ENCODE measurements at regions not wholly inside any gene's neighbourhood (a gene's known extent, or its start where the extent isn't known, plus 50 kb on each side); places are given as distances from the start of the nearest gene placed in this dataset.
A peak's percentile ranks its signal among the peaks of the same experiment; 100 is the strongest.
"Not testable (repeated sequence)": the region's sequence is repeated elsewhere in the genome, so short reads cannot be mapped to it uniquely, and the experiment has no call there.

DNA sequence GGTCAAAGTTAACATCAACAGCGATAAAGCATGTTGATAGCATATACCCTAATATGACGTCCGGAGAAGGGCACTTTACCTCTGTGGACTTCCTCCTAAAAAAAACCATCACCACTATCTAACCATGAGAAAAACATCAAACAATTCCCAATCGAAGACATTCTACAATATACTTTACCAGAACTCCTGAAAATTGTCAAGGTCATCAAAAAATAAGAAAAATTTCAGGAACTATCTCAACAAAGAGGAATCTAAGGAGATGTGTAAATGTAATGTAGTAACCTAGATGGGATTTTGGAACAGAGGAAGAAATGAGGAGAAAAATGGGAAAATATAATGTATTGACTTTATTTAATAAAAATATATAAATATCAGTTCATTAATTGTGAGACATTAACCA lies 1026.8 kb upstream of the MIR17HG start:
- 33 to 59% (median 53%) methylated on average over 4 of the region's 4 CpGs for WGBS, 3 donors
- no peak for FAIRE-seq

DNA sequence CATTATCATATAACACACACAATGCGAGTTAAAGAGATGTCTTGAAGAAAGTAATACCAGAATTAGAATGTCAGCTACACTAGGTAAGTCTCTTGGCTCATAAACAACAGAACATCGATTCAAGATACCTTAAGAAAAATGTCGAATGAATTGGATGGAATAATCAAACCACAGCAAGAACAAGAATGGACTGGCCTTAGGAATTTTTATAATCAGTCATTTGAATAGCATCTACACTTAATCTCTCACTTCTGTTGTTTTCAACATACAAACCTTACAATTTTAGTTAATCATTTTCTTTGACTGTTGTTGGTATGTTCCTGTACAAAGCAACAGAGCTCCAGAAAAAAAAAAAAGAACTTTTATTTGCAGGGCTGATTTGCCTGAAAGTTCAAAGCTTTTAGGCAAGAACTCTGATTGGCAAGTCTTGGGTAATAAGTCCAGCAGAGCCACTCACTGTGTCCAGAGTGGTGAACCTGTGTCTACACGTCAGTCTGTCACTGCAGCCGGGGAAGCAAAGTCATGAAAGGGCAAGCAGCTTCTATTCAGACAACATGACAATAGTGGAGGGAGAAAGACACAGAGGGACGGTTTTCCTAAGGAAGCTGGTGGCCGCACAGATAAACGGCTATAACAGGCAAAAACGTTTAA lies 1026.1 kb upstream of the MIR17HG start:
- Histone ChIP-seq H3K4me3 (ENCODE audit: low read depth in 1 of 3, low read length in 3 of 3) (no peak overlapping the region), H3K27me3 (ENCODE audit: control insufficient read depth in 3 of 3, insufficient read depth in 3 of 3, low read length in 3 of 3) (no peaks in the 10 kb centered on the region), H3K27ac (ENCODE audit: low read depth in 1 of 3, low read length in 2 of 3) (no peak overlapping the region), H3K4me1 (ENCODE audit: control insufficient read depth in 3 of 3, insufficient read depth in 2 of 3, low read depth in 1 of 3, low read length in 2 of 3) (no peaks in the 10 kb centered on the region), H3K36me3 (ENCODE audit: control insufficient read depth in 3 of 3, insufficient read depth in 2 of 3, low read depth in 1 of 3, low read length in 3 of 3) (no peaks in the 10 kb centered on the region), H3K9me3 (ENCODE audit: control insufficient read depth in 2 of 2, insufficient read depth in 1 of 2, low read depth in 1 of 2, low read length in 1 of 2) (no peaks in the 10 kb centered on the region)
- no peak for FAIRE-seq
- 75 to 78% (median 78%) methylated on average over 9 of the region's 9 CpGs for WGBS, 3 donors
- no peak for DNase-seq

More for the DNA sequence above, 1026.8 kb upstream of the MIR17HG start:
- no peaks in the 10 kb centered on the region for H3K27me3 ChIP-seq (ENCODE audit: control insufficient read depth in 3 of 3, insufficient read depth in 3 of 3, low read length in 3 of 3)
- H3K27ac ChIP-seq (ENCODE audit: low read depth in 1 of 3, low read length in 2 of 3) = no peak overlapping the region
- no peaks in the 10 kb centered on the region for H3K9me3 ChIP-seq (ENCODE audit: control insufficient read depth in 2 of 2, insufficient read depth in 1 of 2, low read depth in 1 of 2, low read length in 1 of 2)
- H3K36me3 ChIP-seq (ENCODE audit: control insufficient read depth in 3 of 3, insufficient read depth in 2 of 3, low read depth in 1 of 3, low read length in 3 of 3) = no peaks in the 10 kb centered on the region
- H3K4me3 ChIP-seq (ENCODE audit: low read depth in 1 of 3, low read length in 3 of 3) = no peak overlapping the region
- no peaks in the 10 kb centered on the region for H3K4me1 ChIP-seq (ENCODE audit: control insufficient read depth in 3 of 3, insufficient read depth in 2 of 3, low read depth in 1 of 3, low read length in 2 of 3)
- DNase-seq = no peak

DNA sequence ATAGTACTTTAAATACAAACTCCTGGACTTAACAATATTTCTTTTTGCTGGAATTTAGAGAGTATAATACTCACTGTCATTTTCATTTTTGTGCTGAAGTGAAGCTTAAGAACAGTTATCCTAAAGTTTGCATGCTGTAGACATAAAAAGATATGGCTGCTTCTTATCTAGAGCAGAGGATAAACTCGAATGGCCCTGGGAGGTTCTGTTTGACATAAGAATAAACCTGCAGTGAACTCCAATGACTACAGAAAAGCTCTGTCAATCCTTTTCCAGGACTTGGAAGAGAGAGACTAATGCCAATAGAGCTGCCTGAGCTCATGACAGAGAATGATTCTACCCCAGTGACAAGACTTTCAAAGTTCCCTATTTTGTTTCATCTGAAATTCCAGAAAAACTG lies 1017.8 kb upstream of the MIR17HG start:
- Histone ChIP-seq H3K9me3 (ENCODE audit: control insufficient read depth in 2 of 2, insufficient read depth in 1 of 2, low read depth in 1 of 2, low read length in 1 of 2) (no peaks in the 10 kb centered on the region), H3K27me3 (ENCODE audit: control insufficient read depth in 3 of 3, insufficient read depth in 3 of 3, low read length in 3 of 3) (no peaks in the 10 kb centered on the region), H3K4me3 (ENCODE audit: low read depth in 1 of 3, low read length in 3 of 3) (no peak overlapping the region), H3K4me1 (ENCODE audit: control insufficient read depth in 3 of 3, insufficient read depth in 2 of 3, low read depth in 1 of 3, low read length in 2 of 3) (no peaks in the 10 kb centered on the region), H3K36me3 (ENCODE audit: control insufficient read depth in 3 of 3, insufficient read depth in 2 of 3, low read depth in 1 of 3, low read length in 3 of 3) (no peaks in the 10 kb centered on the region), H3K27ac (ENCODE audit: low read depth in 1 of 3, low read length in 2 of 3) (no peak overlapping the region)
- FAIRE-seq = no peak
- DNase-seq = no peak
- 2 to 15% (median 7%) methylated on average over 1 of the region's 1 CpG for WGBS, 3 donors

DNA sequence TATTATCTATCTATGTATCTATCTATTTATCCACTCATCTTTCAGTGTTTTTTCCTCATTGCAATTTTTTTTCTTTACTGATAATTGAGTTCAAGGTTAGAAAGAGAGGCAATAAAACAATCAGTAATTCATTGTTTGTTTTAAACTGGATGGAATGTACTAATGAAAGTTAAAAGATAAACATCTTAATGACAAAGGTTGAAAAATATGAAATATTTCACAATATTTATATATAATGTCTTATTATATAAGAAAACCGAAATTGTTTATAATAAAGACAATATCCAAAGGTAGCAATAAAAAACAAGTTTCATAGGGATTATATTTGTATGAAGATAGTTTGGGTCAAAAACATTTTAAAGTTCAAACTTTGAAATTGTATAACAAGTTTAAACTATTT lies 1015.5 kb upstream of the MIR17HG start:
- H3K4me1 ChIP-seq (ENCODE audit: control insufficient read depth in 3 of 3, insufficient read depth in 2 of 3, low read depth in 1 of 3, low read length in 2 of 3) = no peaks in the 10 kb centered on the region
- H3K4me3 ChIP-seq (ENCODE audit: low read depth in 1 of 3, low read length in 3 of 3) = no peak overlapping the region
- FAIRE-seq = peak; percentile 68

DNA sequence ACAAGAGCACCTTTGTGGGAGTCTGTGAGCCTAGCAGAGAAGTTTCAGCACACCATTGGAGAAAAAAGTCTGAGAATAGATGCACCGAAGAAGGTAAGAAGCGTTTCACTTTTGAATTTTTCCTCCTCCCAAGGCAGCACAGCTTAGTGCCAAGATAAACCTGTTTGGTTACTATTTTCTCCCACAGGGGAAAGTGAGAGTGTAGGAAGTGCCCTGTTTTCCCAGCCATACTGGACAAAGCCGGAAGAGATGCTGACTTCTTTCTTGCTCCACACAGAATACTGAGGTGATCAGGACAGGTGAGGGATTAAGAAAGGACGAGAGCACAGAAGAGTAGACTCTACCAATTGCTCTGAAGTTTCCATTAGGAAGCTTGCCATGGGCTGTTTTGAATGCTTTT lies 1011.0 kb upstream of the MIR17HG start:
- 39 to 66% (median 47%) methylated on average over 4 of the region's 4 CpGs for WGBS, 3 donors
- FAIRE-seq (no peak), DNase-seq (no peak)
- Histone ChIP-seq H3K27ac (ENCODE audit: low read depth in 1 of 3, low read length in 2 of 3) (no peak overlapping the region), H3K9me3 (ENCODE audit: control insufficient read depth in 2 of 2, insufficient read depth in 1 of 2, low read depth in 1 of 2, low read length in 1 of 2) (no peaks in the 10 kb centered on the region), H3K4me1 (ENCODE audit: control insufficient read depth in 3 of 3, insufficient read depth in 2 of 3, low read depth in 1 of 3, low read length in 2 of 3) (no peaks in the 10 kb centered on the region), H3K36me3 (ENCODE audit: control insufficient read depth in 3 of 3, insufficient read depth in 2 of 3, low read depth in 1 of 3, low read length in 3 of 3) (no peaks in the 10 kb centered on the region), H3K4me3 (ENCODE audit: low read depth in 1 of 3, low read length in 3 of 3) (no peak overlapping the region), H3K27me3 (ENCODE audit: control insufficient read depth in 3 of 3, insufficient read depth in 3 of 3, low read length in 3 of 3) (no peaks in the 10 kb centered on the region)

More for the DNA sequence above, 1015.5 kb upstream of the MIR17HG start:
- H3K9me3 ChIP-seq (ENCODE audit: control insufficient read depth in 2 of 2, insufficient read depth in 1 of 2, low read depth in 1 of 2, low read length in 1 of 2) = no peaks in the 10 kb centered on the region
- DNase-seq = no peak
- H3K27me3 ChIP-seq (ENCODE audit: control insufficient read depth in 3 of 3, insufficient read depth in 3 of 3, low read length in 3 of 3) = no peaks in the 10 kb centered on the region
- WGBS, 3 donors = 33 to 65% (median 37%) methylated on average over 1 of the region's 1 CpG
- no peak overlapping the region for H3K27ac ChIP-seq (ENCODE audit: low read depth in 1 of 3, low read length in 2 of 3)
- no peaks in the 10 kb centered on the region for H3K36me3 ChIP-seq (ENCODE audit: control insufficient read depth in 3 of 3, insufficient read depth in 2 of 3, low read depth in 1 of 3, low read length in 3 of 3)

DNA sequence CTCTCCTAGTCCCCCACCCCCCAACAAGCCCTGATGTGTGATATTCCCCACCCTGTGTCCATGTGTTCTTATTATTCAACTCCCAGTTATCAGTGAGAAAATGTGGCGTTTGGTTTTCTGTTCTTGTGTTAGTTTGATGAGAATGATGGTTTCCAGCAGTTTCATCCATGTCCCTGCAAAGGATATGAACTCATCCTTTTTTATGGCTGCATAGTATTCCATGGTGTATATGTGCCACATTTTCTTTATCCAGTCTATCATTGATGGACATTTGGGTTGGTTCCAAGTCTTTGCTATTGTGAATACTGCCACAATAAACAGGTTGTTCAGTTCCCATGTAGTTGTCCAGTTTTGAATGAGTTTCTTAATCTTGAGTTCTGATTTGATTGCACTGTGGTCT lies 1006.1 kb upstream of the MIR17HG start:
- H3K4me1 ChIP-seq (ENCODE audit: control insufficient read depth in 3 of 3, insufficient read depth in 2 of 3, low read depth in 1 of 3, low read length in 2 of 3); DNase-seq; H3K9me3 ChIP-seq (ENCODE audit: control insufficient read depth in 2 of 2, insufficient read depth in 1 of 2, low read depth in 1 of 2, low read length in 1 of 2); H3K27me3 ChIP-seq (ENCODE audit: control insufficient read depth in 3 of 3, insufficient read depth in 3 of 3, low read length in 3 of 3); H3K27ac ChIP-seq (ENCODE audit: low read depth in 1 of 3, low read length in 2 of 3); H3K4me3 ChIP-seq (ENCODE audit: low read depth in 1 of 3, low read length in 3 of 3); H3K36me3 ChIP-seq (ENCODE audit: control insufficient read depth in 3 of 3, insufficient read depth in 2 of 3, low read depth in 1 of 3, low read length in 3 of 3); FAIRE-seq: not testable (repeated sequence)
- WGBS, 3 donors = 50 to 91% (median 77%) methylated on average over 1 of the region's 1 CpG

DNA sequence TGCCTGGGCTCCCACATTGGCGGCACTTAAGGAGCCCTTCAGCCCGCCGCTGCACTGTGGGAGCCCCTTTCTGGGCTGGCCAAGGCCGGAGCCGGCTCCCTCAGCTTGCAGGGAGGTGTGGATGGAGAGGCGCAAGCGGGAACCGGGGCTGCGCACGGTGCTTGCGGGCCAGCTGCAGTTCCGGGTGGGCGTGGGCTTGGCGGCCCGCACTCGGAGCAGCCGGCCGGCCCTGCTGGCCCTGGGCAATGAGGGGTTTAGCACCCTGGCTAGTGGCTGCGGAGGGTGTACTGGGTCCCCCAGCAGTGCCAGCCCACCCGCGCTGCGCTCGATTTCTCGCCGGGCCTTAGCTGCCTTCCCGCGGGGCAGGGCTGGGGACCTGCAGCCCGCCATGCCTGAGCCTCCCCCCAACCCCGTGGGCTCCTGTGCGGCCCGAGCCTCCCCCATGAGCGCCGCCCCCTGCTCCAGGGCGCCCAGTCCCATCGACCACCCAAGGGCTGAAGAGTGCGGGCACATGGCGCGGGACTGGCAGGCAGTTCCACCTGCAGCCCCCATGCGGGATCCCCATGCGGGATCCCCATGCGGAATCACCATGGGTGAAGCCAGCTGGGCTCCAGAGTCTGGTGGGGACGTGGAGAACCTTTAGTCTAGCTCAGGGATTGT lies 998.9 kb upstream of the MIR17HG start:
- not testable (repeated sequence) for FAIRE-seq; H3K27ac ChIP-seq (ENCODE audit: low read depth in 1 of 3, low read length in 2 of 3); H3K4me1 ChIP-seq (ENCODE audit: control insufficient read depth in 3 of 3, insufficient read depth in 2 of 3, low read depth in 1 of 3, low read length in 2 of 3); H3K4me3 ChIP-seq (ENCODE audit: low read depth in 1 of 3, low read length in 3 of 3); DNase-seq; H3K36me3 ChIP-seq (ENCODE audit: control insufficient read depth in 3 of 3, insufficient read depth in 2 of 3, low read depth in 1 of 3, low read length in 3 of 3); H3K9me3 ChIP-seq (ENCODE audit: control insufficient read depth in 2 of 2, insufficient read depth in 1 of 2, low read depth in 1 of 2, low read length in 1 of 2); H3K27me3 ChIP-seq (ENCODE audit: control insufficient read depth in 3 of 3, insufficient read depth in 3 of 3, low read length in 3 of 3)
- 92 to 96% (median 92%) methylated on average over 27 to 42 of the region's 42 CpGs for WGBS, 3 donors

DNA sequence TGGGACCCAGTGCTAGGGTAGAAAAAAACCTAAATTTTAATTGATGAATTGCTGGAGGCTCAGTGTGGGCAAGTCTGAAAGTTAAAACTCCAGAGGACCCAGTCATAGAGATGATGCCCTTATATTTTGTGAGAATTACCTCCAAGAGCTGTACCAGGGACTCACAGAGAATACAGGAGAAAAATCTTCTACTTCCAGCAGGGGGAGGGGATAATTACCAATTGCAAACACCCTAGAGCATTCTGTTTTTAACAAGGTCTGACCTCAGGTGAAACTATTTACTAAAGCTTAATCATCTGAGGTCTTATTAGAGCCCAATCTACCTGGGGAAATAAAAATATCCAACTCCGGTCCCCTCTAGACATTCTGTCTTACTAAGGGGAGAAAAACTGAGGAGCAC lies 994.7 kb upstream of the MIR17HG start:
- DNase-seq = no peak
- H3K27me3 ChIP-seq (ENCODE audit: control insufficient read depth in 3 of 3, insufficient read depth in 3 of 3, low read length in 3 of 3) = no peaks in the 10 kb centered on the region
- no peak overlapping the region for H3K27ac ChIP-seq (ENCODE audit: low read depth in 1 of 3, low read length in 2 of 3)
- 64 to 80% (median 65%) methylated on average over 1 of the region's 1 CpG for WGBS, 3 donors
- FAIRE-seq = no peak
- no peak overlapping the region for H3K4me3 ChIP-seq (ENCODE audit: low read depth in 1 of 3, low read length in 3 of 3)
- H3K36me3 ChIP-seq (ENCODE audit: control insufficient read depth in 3 of 3, insufficient read depth in 2 of 3, low read depth in 1 of 3, low read length in 3 of 3) = no peaks in the 10 kb centered on the region
- H3K9me3 ChIP-seq (ENCODE audit: control insufficient read depth in 2 of 2, insufficient read depth in 1 of 2, low read depth in 1 of 2, low read length in 1 of 2) = no peaks in the 10 kb centered on the region
- no peaks in the 10 kb centered on the region for H3K4me1 ChIP-seq (ENCODE audit: control insufficient read depth in 3 of 3, insufficient read depth in 2 of 3, low read depth in 1 of 3, low read length in 2 of 3)

All from small intestine (tissue), 7 donors.